ENCODE measurements at regions not wholly inside any gene's neighbourhood (a gene's known extent, or its start where the extent isn't known, plus 50 kb on each side); places are given as distances from the start of the nearest gene placed in this dataset.

- 76 to 84% methylated on average over 4 of the region's 4 CpGs for WGBS, 2 donors
- Histone ChIP-seq H3K27me3 (no peaks in the 10 kb centered on the region), H3K4me3 (no peak overlapping the region), H3K4me1 (no peaks in the 10 kb centered on the region), H3K36me3 (no peaks in the 10 kb centered on the region), H3K27ac (no peak overlapping the region), H3K9me3 (no peaks in the 10 kb centered on the region)
- no peak for DNase-seq
- no peak for TF ChIP-seq POLR2A (IDR thresholded peaks at IDR 0.05)
- TF ChIP-seq, protein P1, sequence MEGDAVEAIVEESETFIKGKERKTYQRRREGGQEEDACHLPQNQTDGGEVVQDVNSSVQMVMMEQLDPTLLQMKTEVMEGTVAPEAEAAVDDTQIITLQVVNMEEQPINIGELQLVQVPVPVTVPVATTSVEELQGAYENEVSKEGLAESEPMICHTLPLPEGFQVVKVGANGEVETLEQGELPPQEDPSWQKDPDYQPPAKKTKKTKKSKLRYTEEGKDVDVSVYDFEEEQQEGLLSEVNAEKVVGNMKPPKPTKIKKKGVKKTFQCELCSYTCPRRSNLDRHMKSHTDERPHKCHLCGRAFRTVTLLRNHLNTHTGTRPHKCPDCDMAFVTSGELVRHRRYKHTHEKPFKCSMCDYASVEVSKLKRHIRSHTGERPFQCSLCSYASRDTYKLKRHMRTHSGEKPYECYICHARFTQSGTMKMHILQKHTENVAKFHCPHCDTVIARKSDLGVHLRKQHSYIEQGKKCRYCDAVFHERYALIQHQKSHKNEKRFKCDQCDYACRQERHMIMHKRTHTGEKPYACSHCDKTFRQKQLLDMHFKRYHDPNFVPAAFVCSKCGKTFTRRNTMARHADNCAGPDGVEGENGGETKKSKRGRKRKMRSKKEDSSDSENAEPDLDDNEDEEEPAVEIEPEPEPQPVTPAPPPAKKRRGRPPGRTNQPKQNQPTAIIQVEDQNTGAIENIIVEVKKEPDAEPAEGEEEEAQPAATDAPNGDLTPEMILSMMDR (IDR thresholded peaks at IDR 0.05), result no peak
- intact Hi-C loops (cut with DNase I), result no loop called here
Measured at GRCh38 chr5:54831233-54831632, 154.2 kb downstream of the ESM1 start.

DNA sequence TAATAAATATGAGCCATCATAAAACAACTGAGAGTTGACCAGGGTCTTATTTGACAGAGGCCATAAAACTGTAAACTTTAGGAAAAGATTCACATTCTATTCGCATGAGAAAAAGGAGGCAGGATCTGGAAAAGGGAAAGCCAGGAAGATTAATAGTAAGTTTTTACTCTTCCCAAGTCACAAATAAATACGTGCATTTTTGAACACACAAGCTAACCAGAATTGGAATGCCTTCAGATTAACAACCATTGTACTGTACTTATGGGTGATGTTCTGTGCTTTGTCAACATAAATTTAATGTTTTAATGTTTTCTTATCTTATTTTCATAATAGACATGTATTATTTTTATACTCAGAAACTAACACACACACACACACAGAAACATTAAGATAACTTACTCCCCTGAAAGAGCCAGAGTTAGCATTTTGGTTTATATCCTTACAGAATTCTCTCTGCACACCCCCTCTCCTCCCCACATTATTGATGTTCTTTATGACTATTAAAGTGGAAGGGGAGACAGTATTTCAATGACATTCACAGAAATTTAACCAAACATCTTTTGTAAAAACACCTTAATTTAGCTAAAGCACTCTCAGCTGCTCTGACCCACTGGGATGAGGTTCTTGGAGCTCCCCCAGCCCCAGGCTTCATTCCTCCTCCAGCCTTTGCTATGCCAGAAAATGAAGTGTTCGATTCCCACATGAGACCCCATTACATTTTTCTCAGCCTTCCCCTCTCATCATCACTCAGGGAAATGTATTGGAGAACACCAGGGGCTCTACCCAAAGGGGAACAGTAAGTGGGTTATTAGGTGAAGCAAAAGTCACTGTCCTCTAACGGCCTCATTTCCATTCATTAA lies 155.5 kb downstream of the ESM1 start:
- H3K4me3 ChIP-seq, result no peak overlapping the region
- TF ChIP-seq POLR2A (IDR thresholded peaks at IDR 0.05), result no peak
- TF ChIP-seq, protein P1 (IDR thresholded peaks at IDR 0.05), result no peak
- H3K36me3 ChIP-seq, result no peaks in the 10 kb centered on the region
- no peaks in the 10 kb centered on the region for H3K9me3 ChIP-seq
- no peak overlapping the region for H3K27ac ChIP-seq
- WGBS, 2 donors, result 60 to 68% methylated on average over 4 of the region's 4 CpGs
- DNase-seq, result no peak
- H3K27me3 ChIP-seq, result no peaks in the 10 kb centered on the region
- H3K4me1 ChIP-seq, result no peaks in the 10 kb centered on the region
- intact Hi-C loops (cut with DNase I), result no loop called here

- intact Hi-C loops (cut with DNase I), result no loop called here
- no peaks in the 10 kb centered on the region for H3K9me3 ChIP-seq
- no peaks in the 10 kb centered on the region for H3K36me3 ChIP-seq
- no peak overlapping the region for H3K4me3 ChIP-seq
- H3K27ac ChIP-seq, result no peak overlapping the region
- TF ChIP-seq, protein P1 (IDR thresholded peaks at IDR 0.05), result no peak
- TF ChIP-seq POLR2A (IDR thresholded peaks at IDR 0.05), result no peak
- 73 to 76% methylated on average over 7 to 8 of the region's 8 CpGs for WGBS, 2 donors
- no peaks in the 10 kb centered on the region for H3K4me1 ChIP-seq
- H3K27me3 ChIP-seq, result no peaks in the 10 kb centered on the region
- DNase-seq, result no peak
Measured at GRCh38 chr5:54829102-54829501, 156.3 kb downstream of the ESM1 start.

- DNase-seq, result no peak
- Histone ChIP-seq H3K4me3 (no peak overlapping the region), H3K9me3 (no peaks in the 10 kb centered on the region), H3K4me1 (no peaks in the 10 kb centered on the region), H3K27me3 (no peaks in the 10 kb centered on the region), H3K27ac (no peak overlapping the region), H3K36me3 (no peaks in the 10 kb centered on the region)
- no peak for TF ChIP-seq POLR2A (IDR thresholded peaks at IDR 0.05)
- TF ChIP-seq, protein P1 (IDR thresholded peaks at IDR 0.05), result no peak
- intact Hi-C loops (cut with DNase I), result no loop called here
Measured at GRCh38 chr5:54828151-54828550, 157.2 kb downstream of the ESM1 start.

DNA sequence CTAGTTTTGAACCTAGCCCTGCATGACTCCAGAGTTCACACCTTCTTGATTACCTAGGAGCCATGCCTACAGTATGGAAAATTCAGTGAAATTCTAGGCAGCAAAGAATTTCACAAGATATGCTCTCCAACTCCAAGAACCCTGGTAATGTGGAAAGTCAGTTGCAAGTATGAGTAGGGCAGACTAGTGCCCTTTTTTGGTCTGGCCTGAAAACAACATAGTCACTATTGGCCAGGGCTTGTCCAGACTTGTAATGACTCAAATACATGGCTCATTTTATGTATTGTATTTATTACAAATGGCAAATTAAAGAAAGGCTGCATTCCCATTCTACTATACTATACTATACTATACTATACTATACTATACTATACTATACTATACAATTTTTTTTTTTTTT lies 160.4 kb downstream of the ESM1 start:
- TF ChIP-seq, protein P1 (IDR thresholded peaks at IDR 0.05), result no peak
- TF ChIP-seq POLR2A (IDR thresholded peaks at IDR 0.05), result no peak
- intact Hi-C loops (cut with DNase I), result no loop called here
- DNase-seq, result no peak

More for the DNA sequence above, 160.4 kb downstream of the ESM1 start:
- Histone ChIP-seq H3K4me1 (no peaks in the 10 kb centered on the region), H3K9me3 (no peaks in the 10 kb centered on the region), H3K27me3 (no peaks in the 10 kb centered on the region), H3K36me3 (no peaks in the 10 kb centered on the region), H3K4me3 (no peak overlapping the region), H3K27ac (no peak overlapping the region)
